Hepatocyte (in vitro differentiated cells): ENCODE measurements at regions not wholly inside any gene's neighbourhood (a gene's known extent, or its start where the extent isn't known, plus 50 kb on each side); places are given as distances from the start of the nearest gene placed in this dataset.
A peak's percentile ranks its signal among the peaks of the same experiment; 100 is the strongest.

Experiments used
- DNase-seq: peaks from one replicate; pipeline ENCODE4 v3.0.0-alpha.2; 2016; ENCODE audit warnings: low spot score
- H2AFZ ChIP-seq: fragments of 200-600 bp; sonication (generic); 2 replicates; pipeline ENCODE4 v1.6.0; 2016; ENCODE audit warnings: antibody characterized with exemption, mild to moderate bottlenecking
- H3K27ac ChIP-seq: fragments of 200-600 bp; sonication (generic); 2 replicates; pipeline ENCODE4 v1.5.1; 2016; ENCODE audit warnings: mild to moderate bottlenecking
- H3K27me3 ChIP-seq: fragments of 200-600 bp; sonication (generic); 2 replicates; pipeline ENCODE4 v1.6.1; 2016
- H3K36me3 ChIP-seq: fragments of 200-600 bp; sonication (generic); replicated peaks from 2 replicates; pipeline ENCODE4 v1.5.1; 2016; ENCODE audit warnings: low read depth; ENCODE audit not compliant: insufficient read depth
- H3K4me1 ChIP-seq: fragments of 200-600 bp; sonication (generic); 2 replicates; pipeline ENCODE4 v1.5.1; 2016; ENCODE audit warnings: mild to moderate bottlenecking, moderate library complexity; ENCODE audit not compliant: insufficient read depth
- H3K4me2 ChIP-seq: fragments of 200-600 bp; sonication (generic); 2 replicates; pipeline ENCODE4 v1.6.0; 2016
- H3K4me3 ChIP-seq: fragments of 200-600 bp; sonication (generic); 2 replicates; pipeline ENCODE4 v1.5.1; 2016; ENCODE audit warnings: mild to moderate bottlenecking
- H3K79me2 ChIP-seq: fragments of 200-600 bp; sonication (generic); 2 replicates; pipeline ENCODE4 v1.6.0; 2017; ENCODE audit warnings: mild to moderate bottlenecking
- H3K9me2 ChIP-seq: fragments of 200-600 bp; sonication (generic); replicated peaks from 2 replicates; pipeline ENCODE4 v1.6.0; 2017; ENCODE audit warnings: mild to moderate bottlenecking; ENCODE audit not compliant: insufficient read depth
- H3K9me3 ChIP-seq: fragments of 200-600 bp; sonication (generic); 2 replicates; pipeline ENCODE4 v1.5.1; 2016; ENCODE audit warnings: low read depth, mild to moderate bottlenecking
- H4K20me1 ChIP-seq: fragments of 200-600 bp; sonication (generic); 2 replicates; pipeline ENCODE4 v1.6.0; 2016; ENCODE audit warnings: mild to moderate bottlenecking; ENCODE audit not compliant: insufficient read depth, poor library complexity, severe bottlenecking
- CTCF ChIP-seq: fragments of 200-600 bp; sonication (generic); IDR thresholded peaks from 2 replicates; pipeline ENCODE4 v1.5.1; 2016; ENCODE audit warnings: antibody characterized with exemption, mild to moderate bottlenecking; ENCODE audit not compliant: poor library complexity
- EZH2 ChIP-seq: fragments of 200-600 bp; sonication (generic); IDR thresholded peaks from 2 replicates; pipeline ENCODE4 v1.6.1; 2016; ENCODE audit warnings: antibody characterized with exemption, mild to moderate bottlenecking, borderline replicate concordance
- EZH2phosphoT487 ChIP-seq: fragments of 200-600 bp; sonication (generic); IDR thresholded peaks from one replicate; pipeline ENCODE4 v1.6.1; 2018; ENCODE audit warnings: antibody characterized with exemption, mild to moderate bottlenecking, low read depth, moderate library complexity; ENCODE audit not compliant: unreplicated experiment, severe bottlenecking
- WGBS: methylation state at CpG from one replicate; pipeline ENCODE4 v1.1.6; 2016; ENCODE audit warnings: low lambda C conversion rate; ENCODE audit errors: missing lambda C conversion rate; 5-methylcytosine and 5-hydroxymethylcytosine counted together

- 63% methylated on average over 4 of the region's 4 CpGs for WGBS
- no peak for DNase-seq
Measured at GRCh38 chr20:52270001-52270606, 78.5 kb upstream of the ZFP64 start.

GRCh38 chr20:52269321-52269720, 77.7 kb upstream of the ZFP64 start:
- WGBS: 54% methylated on average over 7 of the region's 7 CpGs
- Histone ChIP-seq H3K4me2 (peak overlapping the region; percentile 1), H3K9me3 (no peaks in the 10 kb centered on the region), H3K9me2 (no peaks in the 10 kb centered on the region), H4K20me1 (no peaks in the 10 kb centered on the region), H3K36me3 (no peaks in the 10 kb centered on the region), H3K4me3 (no peak overlapping the region), H2AFZ (no peak overlapping the region), H3K27ac (no peak overlapping the region), H3K79me2 (no peaks in the 10 kb centered on the region), H3K4me1 (peaks cover 11% of the 10 kb centered on the region), H3K27me3 (no peaks in the 10 kb centered on the region)
- TF ChIP-seq EZH2 (no peak), CTCF (no peak), EZH2phosphoT487 (no peak)
- DNase-seq: no peak

More at GRCh38 chr20:52270001-52270606, 78.5 kb upstream of the ZFP64 start:
- no peaks in the 10 kb centered on the region for H3K79me2 ChIP-seq
- TF ChIP-seq EZH2 (no peak), CTCF (no peak), EZH2phosphoT487 (no peak)
- peaks cover 13% of the 10 kb centered on the region for H3K4me1 ChIP-seq
- H3K9me3 ChIP-seq: no peaks in the 10 kb centered on the region
- no peaks in the 10 kb centered on the region for H4K20me1 ChIP-seq
- H3K9me2 ChIP-seq: no peaks in the 10 kb centered on the region
- H2AFZ ChIP-seq: no peak overlapping the region
- no peaks in the 10 kb centered on the region for H3K36me3 ChIP-seq
- no peak overlapping the region for H3K4me3 ChIP-seq
- H3K27ac ChIP-seq: no peak overlapping the region
- no peaks in the 10 kb centered on the region for H3K27me3 ChIP-seq
- H3K4me2 ChIP-seq: no peak overlapping the region

- Histone ChIP-seq H3K36me3 (no peaks in the 10 kb centered on the region), H3K4me3 (no peak overlapping the region), H2AFZ (no peak overlapping the region), H3K9me2 (no peaks in the 10 kb centered on the region), H3K9me3 (no peaks in the 10 kb centered on the region), H3K27ac (no peak overlapping the region), H4K20me1 (no peaks in the 10 kb centered on the region), H3K4me1 (peaks cover 11% of the 10 kb centered on the region), H3K79me2 (no peaks in the 10 kb centered on the region), H3K27me3 (no peaks in the 10 kb centered on the region), H3K4me2 (no peak overlapping the region)
- TF ChIP-seq CTCF: no peak
- no peak for TF ChIP-seq EZH2
- TF ChIP-seq EZH2phosphoT487: no peak
- WGBS: 76% methylated on average over 4 of the region's 4 CpGs
- no peak for DNase-seq
Measured at GRCh38 chr20:52268184-52268749, 76.7 kb upstream of the ZFP64 start.
